NCI-H82 treated with DMSO at 0.1 percent for 48 hours (cell line): ENCODE measurements at regions not wholly inside any gene's neighbourhood (a gene's known extent, or its start where the extent isn't known, plus 50 kb on each side); places are given as distances from the start of the nearest gene placed in this dataset.
"Not testable (repeated sequence)": the region's sequence is repeated elsewhere in the genome, so short reads cannot be mapped to it uniquely, and the experiment has no call there.

Experiments used
- DNase-seq: peaks from one replicate; lab custom pipeline; 2025; ENCODE audit not compliant: unreplicated experiment; lab: John Stamatoyannopoulos, UW

GRCh38 chr1:174105086-174105485, 54.2 kb upstream of the RABGAP1L start:
- DNase-seq, result no peak

GRCh38 chr1:174103766-174104165, 55.6 kb upstream of the RABGAP1L start:
- no peak for DNase-seq

DNA sequence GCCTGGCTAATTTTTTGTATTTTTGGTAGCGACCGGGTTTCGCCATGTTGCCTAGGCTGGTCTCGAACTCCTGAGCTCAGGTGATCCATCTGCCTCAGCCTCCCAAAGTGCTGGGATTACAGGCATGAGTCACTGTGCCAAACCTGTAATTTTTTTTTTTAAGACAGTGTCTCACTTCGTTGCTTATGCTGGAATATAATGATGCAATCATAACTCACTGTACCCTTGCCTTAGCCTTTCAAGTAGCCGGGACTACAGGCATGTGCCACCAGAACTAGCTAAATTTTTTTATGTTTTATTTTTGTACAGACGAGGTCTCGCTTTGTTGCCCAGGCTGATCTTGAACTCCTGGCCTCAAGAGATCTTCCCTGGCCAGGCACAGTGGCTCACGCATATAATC, 57.3 kb upstream of the RABGAP1L start:
- not testable (repeated sequence) for DNase-seq

DNA sequence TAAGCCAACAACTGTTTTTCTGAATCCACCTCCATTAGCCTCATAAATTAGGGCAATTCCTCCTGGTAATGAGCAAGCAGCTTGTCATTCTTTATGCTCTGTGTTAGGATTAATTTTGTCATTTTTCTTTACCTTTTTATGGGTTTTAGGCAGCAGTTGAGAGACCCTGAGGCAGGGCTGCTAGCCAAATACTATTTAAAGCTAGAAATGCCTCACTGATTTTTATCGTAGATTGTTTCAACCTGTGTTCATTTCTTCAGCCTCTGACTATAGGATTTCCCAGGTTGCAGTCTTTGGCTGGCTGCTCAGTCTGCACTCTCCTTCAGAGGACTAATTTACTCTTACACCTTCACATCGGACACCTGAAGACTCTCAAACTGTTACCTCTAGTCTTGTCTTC, 61.9 kb upstream of the RABGAP1L start:
- no peak for DNase-seq

- DNase-seq, result not testable (repeated sequence)
Measured at GRCh38 chr1:174093789-174094188, 65.5 kb upstream of the RABGAP1L start.

- peak; percentile 70 for DNase-seq
Measured at GRCh38 chr1:174090471-174090870, 68.3 kb upstream of the RC3H1 start.

DNA sequence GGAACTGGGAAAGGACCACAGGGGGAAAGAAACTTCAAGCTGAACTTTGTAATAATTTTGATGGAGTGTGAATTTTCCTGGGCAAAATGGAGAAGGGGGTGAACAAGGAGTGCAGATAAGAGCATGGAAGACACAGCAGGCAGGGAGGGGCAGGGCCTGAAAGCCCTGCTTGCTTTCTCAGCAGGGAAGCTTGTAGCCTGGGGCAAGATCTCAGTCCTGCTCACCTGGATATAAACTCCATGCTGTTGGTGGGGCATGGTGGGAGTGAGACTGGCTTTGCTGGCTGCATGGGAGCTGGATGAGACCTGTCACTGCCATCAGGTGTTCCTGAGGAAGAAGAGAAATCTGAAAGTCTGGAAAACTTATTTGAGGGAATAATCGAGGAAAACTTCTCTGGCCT, 58.7 kb upstream of the RC3H1 start:
- no peak for DNase-seq

DNA sequence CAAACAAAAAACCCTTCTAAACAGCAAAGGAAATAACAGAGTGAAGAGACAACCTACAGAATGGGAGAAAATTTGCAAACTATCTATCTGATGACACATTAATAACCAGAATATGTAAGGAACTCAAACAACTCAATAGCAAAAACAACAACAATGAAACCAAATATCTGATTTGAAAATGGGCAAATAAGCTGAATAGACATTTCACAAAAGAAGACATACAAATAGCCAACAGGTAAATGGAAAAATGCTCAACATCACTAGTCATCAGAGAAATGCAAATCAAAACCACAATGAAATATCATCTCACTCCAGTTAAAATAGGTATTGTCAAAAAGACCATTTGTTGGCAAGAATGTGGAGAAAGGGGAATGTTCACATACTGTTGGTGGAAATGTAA, 57.6 kb upstream of the RC3H1 start:
- DNase-seq, result no peak

DNA sequence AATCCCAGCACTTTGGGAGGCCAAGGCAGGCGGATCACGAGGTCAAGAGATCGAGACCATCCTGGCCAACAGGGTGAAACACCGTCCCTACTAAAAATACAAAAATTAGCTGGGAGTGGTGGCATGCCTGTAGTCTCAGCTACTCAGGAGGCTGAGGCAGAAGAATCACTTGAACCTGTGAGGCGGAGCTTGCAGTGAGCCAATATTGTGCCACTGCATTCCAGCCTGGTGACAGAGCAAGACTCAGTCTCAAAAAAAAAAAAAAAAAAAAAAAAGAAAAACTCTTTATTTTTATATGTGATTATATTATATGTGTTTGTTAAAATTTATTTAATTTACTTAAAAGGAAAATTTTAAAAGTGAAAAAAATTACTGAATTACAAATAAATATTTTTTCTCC, 56.8 kb upstream of the RC3H1 start:
- not testable (repeated sequence) for DNase-seq

DNA sequence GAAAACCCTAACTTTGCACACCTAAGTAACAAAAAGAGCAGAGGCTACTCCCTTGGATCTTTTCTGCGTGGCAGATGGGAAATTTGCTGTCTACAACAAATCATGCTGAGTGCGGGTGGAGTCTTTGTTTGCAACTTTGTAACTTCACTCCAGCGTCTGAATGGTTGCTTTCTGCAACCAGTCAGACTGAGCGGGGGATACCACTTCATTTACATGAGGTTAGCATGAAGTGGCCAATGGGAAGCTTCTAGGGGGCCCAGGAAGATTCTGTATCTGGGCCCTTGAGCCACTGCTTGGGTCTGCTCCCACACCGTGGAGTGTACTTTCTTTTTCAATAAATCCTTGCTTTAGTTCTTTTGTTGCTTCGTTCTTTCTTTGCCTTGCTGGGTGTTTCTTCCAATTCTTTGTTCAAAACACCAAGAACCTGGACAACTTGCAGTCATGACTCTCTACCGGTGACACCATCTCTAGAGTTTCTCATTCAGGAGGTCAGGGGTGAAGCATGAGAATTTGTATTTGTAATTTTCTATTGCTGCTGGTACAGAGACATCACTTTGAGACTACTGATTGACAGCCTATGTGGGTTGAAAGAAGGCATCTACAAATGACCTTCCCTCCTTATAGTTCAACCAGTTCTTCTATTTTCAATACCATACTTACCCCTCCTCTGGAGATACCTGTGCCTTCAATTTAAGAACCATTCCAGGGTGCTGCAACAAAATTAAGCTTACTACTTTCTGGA, 55.8 kb upstream of the RC3H1 start:
- DNase-seq, result no peak

DNA sequence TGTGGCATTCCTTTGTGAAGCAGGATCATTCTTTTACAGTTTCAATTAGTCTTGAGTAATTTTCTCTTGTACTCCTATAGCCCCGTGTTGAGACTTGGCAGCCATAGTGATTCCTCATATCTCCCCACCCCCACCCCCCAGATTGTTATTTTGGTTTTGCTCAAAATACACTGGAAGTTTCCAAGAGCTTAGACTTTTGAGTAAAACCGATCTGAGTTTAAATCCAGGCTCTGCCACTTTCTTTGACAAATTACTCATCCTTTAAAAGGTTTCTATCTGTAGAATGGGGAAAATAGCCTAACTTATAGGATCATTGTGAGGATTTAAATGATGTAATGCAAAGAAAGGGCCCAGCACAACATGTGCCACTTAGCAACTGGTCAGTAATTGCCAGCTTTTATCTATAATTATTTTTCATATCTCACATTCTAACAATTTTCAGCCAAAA, 53.1 kb upstream of the RC3H1 start:
- DNase-seq, result no peak

GRCh38 chr1:174074757-174075156, 52.6 kb upstream of the RC3H1 start:
- DNase-seq, result no peak

GRCh38 chr1:174072581-174072980, 50.4 kb upstream of the RC3H1 start:
- DNase-seq, result no peak
